Neural progenitor cell (in vitro differentiated cells): ENCODE measurements at regions not wholly inside any gene's neighbourhood (a gene's known extent, or its start where the extent isn't known, plus 50 kb on each side); places are given as distances from the start of the nearest gene placed in this dataset.
"Not testable (repeated sequence)": the region's sequence is repeated elsewhere in the genome, so short reads cannot be mapped to it uniquely, and the experiment has no call there.

Experiments used
- DNase-seq: peaks from one replicate; pipeline ENCODE4 v3.0.0-alpha.2; 2016; ENCODE audit warnings: low spot score
- H2AFZ ChIP-seq: fragments of 200-600 bp; sonication (generic); replicated peaks from 2 replicates; pipeline ENCODE4 v1.6.1; 2016; ENCODE audit warnings: antibody characterized with exemption
- H3F3A ChIP-seq: fragments of 200-600 bp; sonication (generic); 2 replicates; pipeline ENCODE4 v1.6.1; 2016; ENCODE audit warnings: antibody characterized with exemption, low read depth
- H3K27ac ChIP-seq: fragments of 200-600 bp; sonication (generic); 2 replicates; pipeline ENCODE4 v1.5.1; 2016; ENCODE audit warnings: mild to moderate bottlenecking
- H3K27me3 ChIP-seq: fragments of 200-600 bp; sonication (generic); 2 replicates; pipeline ENCODE4 v1.6.1; 2016; ENCODE audit warnings: mild to moderate bottlenecking, moderate library complexity
- H3K36me3 ChIP-seq: fragments of 200-600 bp; sonication (generic); 2 replicates; pipeline ENCODE4 v1.5.1; 2016
- H3K4me1 ChIP-seq: fragments of 200-600 bp; sonication (generic); 2 replicates; pipeline ENCODE4 v1.6.1; 2016; ENCODE audit warnings: mixed run types
- H3K4me2 ChIP-seq: fragments of 200-600 bp; sonication (generic); 2 replicates; pipeline ENCODE4 v1.6.1; 2016
- H3K4me3 ChIP-seq: fragments of 200-600 bp; sonication (generic); 2 replicates; pipeline ENCODE4 v1.5.1; 2016
- H3K79me2 ChIP-seq: fragments of 200-600 bp; sonication (generic); 2 replicates; pipeline ENCODE4 v1.6.1; 2016; ENCODE audit warnings: low read depth
- H3K9ac ChIP-seq: fragments of 200-600 bp; sonication (generic); 2 replicates; pipeline ENCODE4 v1.6.1; 2016
- H3K9me3 ChIP-seq: fragments of 200-600 bp; sonication (generic); 2 replicates; pipeline ENCODE4 v1.5.1; 2016; ENCODE audit warnings: low read depth
- H4K20me1 ChIP-seq: fragments of 200-600 bp; sonication (generic); 2 replicates; pipeline ENCODE4 v1.6.1; 2016; ENCODE audit warnings: low read depth
- H3K27ac Mint-ChIP-seq: 3 replicates; pipeline ENCODE4 v1.8.0; 2021; ENCODE audit warnings: mixed read lengths
- H3K27me3 Mint-ChIP-seq: 2 replicates; pipeline ENCODE4 v1.8.0; 2022; ENCODE audit warnings: low read depth, mild to moderate bottlenecking, inconsistent platforms, moderate library complexity, mixed read lengths; ENCODE audit not compliant: insufficient read depth
- H3K36me3 Mint-ChIP-seq: 3 replicates; pipeline ENCODE4 v1.8.0; 2021; ENCODE audit warnings: mixed read lengths
- H3K4me1 Mint-ChIP-seq: 3 replicates; pipeline ENCODE4 v1.8.0; 2021; ENCODE audit warnings: mixed read lengths
- H3K4me3 Mint-ChIP-seq: 3 replicates; pipeline ENCODE4 v1.8.0; 2021; ENCODE audit warnings: mild to moderate bottlenecking, moderate library complexity, mixed read lengths
- H3K9me3 Mint-ChIP-seq: 3 replicates; pipeline ENCODE4 v1.8.0; 2020; ENCODE audit warnings: mixed read lengths
- CTCF ChIP-seq: fragments of 200-600 bp; sonication (generic); IDR thresholded peaks from 2 replicates; pipeline ENCODE4 v1.5.1; 2017; ENCODE audit warnings: antibody characterized with exemption, mild to moderate bottlenecking
- EZH2 ChIP-seq: fragments of 200-600 bp; sonication (generic); IDR thresholded peaks from 2 replicates; pipeline ENCODE4 v1.6.1; 2017; ENCODE audit warnings: antibody characterized with exemption, mild to moderate bottlenecking, moderate library complexity
- EZH2phosphoT487 ChIP-seq: fragments of 200-600 bp; sonication (generic); IDR thresholded peaks from 2 replicates; pipeline ENCODE4 v1.6.1; 2017; ENCODE audit warnings: antibody characterized with exemption

- H3K4me1 ChIP-seq = peaks cover 15% of the 10 kb centered on the region
- no peak overlapping the region for H3K9ac ChIP-seq
- Mint-ChIP-seq H3K27ac (no peak overlapping the region), H3K9me3 (peaks cover 21% of the 10 kb centered on the region), H3K4me3 (no peak overlapping the region), H3K4me1 (peaks cover 7% of the 10 kb centered on the region), H3K27me3 (peaks cover 47% of the 10 kb centered on the region), H3K36me3 (peaks cover 5% of the 10 kb centered on the region)
- H3K27me3 ChIP-seq = peaks cover 78% of the 10 kb centered on the region
- H3F3A ChIP-seq = peaks cover 8% of the 10 kb centered on the region
- no peak overlapping the region for H2AFZ ChIP-seq
- H3K79me2 ChIP-seq = no peaks in the 10 kb centered on the region
- H3K9me3 ChIP-seq = no peaks in the 10 kb centered on the region
- peaks cover 30% of the 10 kb centered on the region for H4K20me1 ChIP-seq
- H3K27ac ChIP-seq = no peak overlapping the region
- H3K36me3 ChIP-seq = no peaks in the 10 kb centered on the region
- no peak for DNase-seq
- H3K4me3 ChIP-seq = no peak overlapping the region
- TF ChIP-seq EZH2 (no peak), EZH2phosphoT487 (no peak), CTCF (no peak)
- no peak overlapping the region for H3K4me2 ChIP-seq
These were observed 56.5 kb upstream of the FIBIN start for GRCh38 chr11:26937386-26937785.

GRCh38 chr11:26940501-26940900 lies 53.4 kb upstream of the FIBIN start:
- not testable (repeated sequence) for H3K36me3 Mint-ChIP-seq, H3K4me3 Mint-ChIP-seq, H3K27ac Mint-ChIP-seq, H3K36me3 ChIP-seq, H3F3A ChIP-seq, H3K4me3 ChIP-seq, H3K79me2 ChIP-seq, H3K4me2 ChIP-seq, H3K9ac ChIP-seq, H3K27ac ChIP-seq, DNase-seq, H2AFZ ChIP-seq, H3K9me3 ChIP-seq
- H3K9me3 Mint-ChIP-seq = peaks cover 22% of the 10 kb centered on the region
- peaks cover 12% of the 10 kb centered on the region for H3K4me1 Mint-ChIP-seq
- Histone ChIP-seq H4K20me1 (peaks cover 23% of the 10 kb centered on the region), H3K4me1 (peaks cover 14% of the 10 kb centered on the region), H3K27me3 (peaks cover 47% of the 10 kb centered on the region)
- peaks cover 39% of the 10 kb centered on the region for H3K27me3 Mint-ChIP-seq

- H3K27me3 ChIP-seq = peaks cover 35% of the 10 kb centered on the region
- H4K20me1 ChIP-seq = peaks cover 4% of the 10 kb centered on the region
- no peak overlapping the region for H3K27ac ChIP-seq
- Mint-ChIP-seq H3K27ac (no peak overlapping the region), H3K36me3 (peaks cover 5% of the 10 kb centered on the region), H3K4me1 (peaks cover 5% of the 10 kb centered on the region), H3K27me3 (peaks cover 36% of the 10 kb centered on the region), H3K9me3 (peaks cover 25% of the 10 kb centered on the region), H3K4me3 (no peak overlapping the region)
- TF ChIP-seq EZH2 = no peak
- TF ChIP-seq EZH2phosphoT487 = no peak
- TF ChIP-seq CTCF = no peak
- no peaks in the 10 kb centered on the region for H3K36me3 ChIP-seq
- no peaks in the 10 kb centered on the region for H3K79me2 ChIP-seq
- H3K9ac ChIP-seq = no peak overlapping the region
- no peak overlapping the region for H3K4me3 ChIP-seq
- H3K9me3 ChIP-seq = no peaks in the 10 kb centered on the region
- H2AFZ ChIP-seq = no peak overlapping the region
- H3F3A ChIP-seq = no peaks in the 10 kb centered on the region
- H3K4me1 ChIP-seq = no peaks in the 10 kb centered on the region
- no peak for DNase-seq
- H3K4me2 ChIP-seq = no peak overlapping the region
These were observed 51.6 kb upstream of the FIBIN start for GRCh38 chr11:26942356-26942755.

GRCh38 chr11:26943636-26944035 lies 50.3 kb upstream of the FIBIN start:
- TF ChIP-seq CTCF (no peak), EZH2 (no peak), EZH2phosphoT487 (no peak)
- Histone ChIP-seq H3F3A (no peaks in the 10 kb centered on the region), H3K79me2 (no peaks in the 10 kb centered on the region), H3K4me1 (peaks cover 6% of the 10 kb centered on the region), H3K9me3 (no peaks in the 10 kb centered on the region), H3K27me3 (peaks cover 23% of the 10 kb centered on the region), H3K4me3 (no peak overlapping the region), H3K9ac (no peak overlapping the region), H3K36me3 (no peaks in the 10 kb centered on the region), H2AFZ (no peak overlapping the region), H3K4me2 (no peak overlapping the region), H4K20me1 (no peaks in the 10 kb centered on the region), H3K27ac (no peak overlapping the region)
- Mint-ChIP-seq H3K4me1 (peaks cover 5% of the 10 kb centered on the region), H3K4me3 (no peak overlapping the region), H3K27ac (no peak overlapping the region), H3K9me3 (peaks cover 25% of the 10 kb centered on the region), H3K27me3 (peaks cover 33% of the 10 kb centered on the region), H3K36me3 (peaks cover 5% of the 10 kb centered on the region)
- DNase-seq = peak; percentile 40
